Epithelial cell of prostate (primary cell): ENCODE measurements at regions not wholly inside any gene's neighbourhood (a gene's known extent, or its start where the extent isn't known, plus 50 kb on each side); places are given as distances from the start of the nearest gene placed in this dataset.
"Not testable (repeated sequence)": the region's sequence is repeated elsewhere in the genome, so short reads cannot be mapped to it uniquely, and the experiment has no call there.

Experiments used
- DNase-seq: peaks from one replicate; pipeline ENCODE4 v3.0.0-alpha.2; 2011; ENCODE audit warnings: low read depth, low spot score
- H3K27ac ChIP-seq: fragments of 450-650 bp; 2 replicates; pipeline ENCODE4 v1.5.1; 2017; ENCODE audit warnings: mild to moderate bottlenecking

GRCh38 chr6:126723541-126724170 lies 383.7 kb downstream of the CENPW start:
- DNase-seq: no peak
- peak overlapping the region; percentile 88 for H3K27ac ChIP-seq

GRCh38 chr6:126724821-126725220 lies 384.9 kb downstream of the CENPW start:
- no peak for DNase-seq

GRCh38 chr6:126726454-126726853 lies 386.5 kb downstream of the CENPW start:
- H3K27ac ChIP-seq, DNase-seq: not testable (repeated sequence)

More at GRCh38 chr6:126724821-126725220, 384.9 kb downstream of the CENPW start:
- H3K27ac ChIP-seq: no peak overlapping the region

- no peak for DNase-seq
- H3K27ac ChIP-seq: no peak overlapping the region
Measured at GRCh38 chr6:126738146-126738545, 380.3 kb upstream of the RSPO3 start.

DNA sequence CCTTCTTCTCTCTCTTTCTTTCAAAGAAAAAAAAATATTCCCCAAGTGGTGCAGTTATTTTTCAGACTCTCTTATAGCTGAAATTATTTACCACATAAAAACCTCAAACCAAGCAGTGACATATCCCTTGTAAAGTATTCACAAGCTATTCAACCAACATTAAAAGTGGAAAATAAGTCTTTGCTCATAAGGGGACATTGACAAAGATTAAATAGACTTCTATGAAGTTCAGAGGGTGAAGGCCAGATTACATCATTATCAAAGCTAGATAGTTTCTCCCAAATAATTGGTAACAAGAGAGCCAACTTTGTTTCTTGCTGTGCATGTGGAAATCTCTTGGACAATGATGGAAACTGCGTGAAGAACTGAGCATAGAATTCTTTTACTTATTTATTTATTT lies 379.8 kb upstream of the RSPO3 start:
- no peak for DNase-seq
- H3K27ac ChIP-seq: no peak overlapping the region

DNA sequence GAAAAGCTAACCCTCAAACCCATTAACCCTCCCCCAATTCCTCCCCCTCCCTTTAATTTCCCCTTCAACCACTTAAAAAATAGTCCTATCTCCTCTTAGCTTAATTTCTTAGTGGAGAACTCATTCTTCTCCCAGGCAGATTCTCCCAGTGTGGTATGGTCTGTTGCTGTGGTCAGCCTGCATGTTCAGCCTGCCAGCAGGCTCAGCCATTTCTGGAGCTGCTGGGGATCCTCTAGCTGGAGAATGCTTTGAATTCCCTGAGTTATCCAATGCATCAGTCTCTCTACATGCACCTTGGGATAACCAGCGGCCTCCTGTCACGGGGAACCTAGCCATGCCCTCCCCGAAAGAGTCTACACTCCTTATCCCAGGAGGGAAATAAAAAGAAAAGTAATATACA lies 375.4 kb upstream of the RSPO3 start:
- no peak overlapping the region for H3K27ac ChIP-seq
- DNase-seq: no peak

GRCh38 chr6:126747728-126748540 lies 370.5 kb upstream of the RSPO3 start:
- no peak overlapping the region for H3K27ac ChIP-seq
- DNase-seq: no peak

DNA sequence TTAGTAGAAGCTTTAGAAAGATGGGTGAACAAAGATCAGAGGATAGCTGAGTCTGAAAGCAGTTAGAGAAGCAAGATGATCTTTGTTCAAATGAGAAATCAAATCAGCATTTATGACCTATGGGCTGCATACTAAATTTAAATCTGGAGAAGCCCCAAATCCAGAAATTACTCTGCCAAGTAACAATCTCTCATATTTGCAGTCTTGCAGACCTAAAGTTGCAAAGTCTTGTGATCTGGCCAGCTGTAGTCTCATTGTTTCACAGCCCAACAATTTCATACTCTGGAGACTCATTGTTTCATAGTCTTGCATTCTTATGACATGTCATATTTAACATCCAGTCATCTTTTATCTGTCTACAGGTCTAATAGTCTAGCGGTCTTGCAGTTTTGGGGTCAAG lies 364.9 kb upstream of the RSPO3 start:
- no peak for DNase-seq
- H3K27ac ChIP-seq: no peak overlapping the region

- no peak for DNase-seq
- H3K27ac ChIP-seq: no peak overlapping the region
Measured at GRCh38 chr6:126761854-126762253, 356.6 kb upstream of the RSPO3 start.

- DNase-seq: no peak
- H3K27ac ChIP-seq: no peak overlapping the region
Measured at GRCh38 chr6:126764104-126764503, 354.4 kb upstream of the RSPO3 start.

- H3K27ac ChIP-seq: no peak overlapping the region
- DNase-seq: no peak
Measured at GRCh38 chr6:126764671-126765070, 353.8 kb upstream of the RSPO3 start.

DNA sequence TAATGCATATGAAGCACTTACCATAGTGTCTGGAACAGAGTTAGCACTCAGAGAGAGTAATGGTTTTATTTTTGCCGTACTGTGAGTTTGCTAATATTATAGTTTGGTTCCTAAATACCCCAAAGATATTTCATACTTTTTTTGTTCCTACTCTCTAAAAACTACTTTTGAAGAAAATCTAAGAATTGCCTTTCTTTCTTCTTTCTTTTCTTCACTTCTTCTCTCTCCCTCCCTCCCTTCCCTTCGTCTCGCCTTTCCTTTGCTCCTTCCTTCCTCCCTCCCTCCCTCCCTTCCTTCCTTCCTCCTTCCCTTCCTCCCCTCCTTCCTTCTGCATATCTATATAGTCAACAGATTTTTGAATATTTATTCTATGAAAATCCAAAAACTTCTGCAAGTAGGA lies 351.7 kb upstream of the RSPO3 start:
- no peak overlapping the region for H3K27ac ChIP-seq
- DNase-seq: no peak

DNA sequence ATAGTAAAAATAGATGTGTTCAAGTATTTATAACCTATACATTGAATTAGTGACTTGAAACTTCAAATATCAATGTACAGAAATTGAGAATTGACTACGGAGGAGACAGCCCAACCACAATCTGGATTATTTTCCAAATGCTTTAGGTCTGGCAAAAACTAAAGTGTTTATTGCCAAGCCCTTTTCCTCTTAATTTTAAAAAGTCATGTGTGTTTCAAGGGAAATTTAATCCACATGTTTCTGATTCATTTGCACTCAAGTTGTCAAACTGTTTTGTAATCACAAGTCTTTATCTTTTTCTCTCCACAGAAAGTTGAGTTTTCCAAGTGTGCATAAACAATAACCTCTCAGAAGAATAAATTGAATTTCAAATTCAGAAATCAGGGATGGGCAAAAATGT lies 350.8 kb upstream of the RSPO3 start:
- no peak overlapping the region for H3K27ac ChIP-seq
- DNase-seq: no peak

GRCh38 chr6:126770176-126770575 lies 348.3 kb upstream of the RSPO3 start:
- H3K27ac ChIP-seq: no peak overlapping the region
- DNase-seq: no peak

DNA sequence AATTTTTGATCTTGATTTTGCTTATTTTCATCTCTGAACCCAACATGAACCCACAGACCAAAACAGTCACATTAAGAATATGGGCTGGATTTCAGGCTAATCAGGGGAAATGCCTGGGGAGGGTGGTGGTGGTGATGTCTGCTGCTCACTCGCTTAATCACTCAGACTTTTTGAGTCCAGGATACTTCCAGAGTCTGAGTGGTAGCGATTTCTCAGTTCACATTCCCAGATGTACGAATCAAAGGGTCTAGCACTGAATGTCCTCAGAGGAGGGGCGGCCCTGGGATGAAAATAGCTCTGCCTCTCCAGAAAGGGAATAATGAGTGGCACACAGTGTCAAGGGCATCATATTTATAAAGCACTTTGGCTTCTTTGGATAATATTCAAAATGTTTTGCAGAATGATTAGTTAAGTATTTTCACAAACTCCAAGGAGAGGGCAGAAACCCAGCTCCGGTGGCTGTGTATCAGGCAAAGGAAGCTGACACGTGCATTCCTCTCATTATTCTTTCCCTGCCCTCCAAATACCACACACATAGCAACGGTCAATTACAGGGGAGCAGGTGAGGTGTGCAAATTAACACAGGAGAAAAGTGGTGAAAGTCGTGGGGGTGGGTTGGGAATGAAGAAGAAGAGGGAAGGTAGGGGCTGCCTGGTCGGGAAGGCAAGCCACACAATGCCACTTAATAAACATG lies 345.2 kb upstream of the RSPO3 start:
- DNase-seq: no peak
- no peak overlapping the region for H3K27ac ChIP-seq

- no peak overlapping the region for H3K27ac ChIP-seq
- no peak for DNase-seq
Measured at GRCh38 chr6:126779331-126779730, 339.1 kb upstream of the RSPO3 start.

- no peak for DNase-seq
- H3K27ac ChIP-seq: no peak overlapping the region
Measured at GRCh38 chr6:126781582-126781981, 336.9 kb upstream of the RSPO3 start.

GRCh38 chr6:126784161-126784790 lies 334.2 kb upstream of the RSPO3 start:
- DNase-seq: no peak
- no peak overlapping the region for H3K27ac ChIP-seq

GRCh38 chr6:126786262-126786661 lies 332.2 kb upstream of the RSPO3 start:
- DNase-seq: no peak
- no peak overlapping the region for H3K27ac ChIP-seq

DNA sequence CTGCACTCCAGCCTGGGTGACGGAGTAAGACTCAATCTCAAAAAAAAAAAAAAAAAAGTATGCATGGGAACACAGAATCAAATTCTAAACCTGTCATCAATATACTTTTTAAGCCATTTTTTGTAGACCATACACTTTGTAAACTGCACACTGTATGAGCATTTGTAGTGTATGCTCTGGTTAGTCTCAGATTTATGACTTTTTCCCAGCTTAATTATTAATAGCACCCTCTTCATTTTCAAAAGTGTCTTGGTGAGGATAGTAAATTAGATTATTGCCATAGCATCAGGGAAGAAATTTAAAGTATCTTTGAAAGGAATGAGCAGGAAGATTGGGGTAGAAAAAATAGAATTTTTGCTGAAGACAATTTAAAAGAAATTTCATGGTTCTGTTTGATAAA lies 330.8 kb upstream of the RSPO3 start:
- H3K27ac ChIP-seq: no peak overlapping the region
- DNase-seq: no peak

GRCh38 chr6:126788861-126789365 lies 329.6 kb upstream of the RSPO3 start:
- no peak for DNase-seq
- H3K27ac ChIP-seq: no peak overlapping the region
